ENCODE measurements at regions not wholly inside any gene's neighbourhood (a gene's known extent, or its start where the extent isn't known, plus 50 kb on each side); places are given as distances from the start of the nearest gene placed in this dataset.

GRCh38 chr16:65644821-65645220 is 523.0 kb upstream of the CDH11 start:
- DNase-seq = no peak

- no peak for DNase-seq
These were observed 520.0 kb upstream of the CDH11 start for GRCh38 chr16:65641762-65642289.

GRCh38 chr16:65641049-65641761 is 519.3 kb upstream of the CDH11 start:
- DNase-seq = no peak

GRCh38 chr16:65634833-65635232 is 513.0 kb upstream of the CDH11 start:
- no peak for DNase-seq

GRCh38 chr16:65634291-65634690 is 512.4 kb upstream of the CDH11 start:
- no peak for DNase-seq

GRCh38 chr16:65624666-65625065 is 502.8 kb upstream of the CDH11 start:
- no peak for DNase-seq

GRCh38 chr16:65624229-65624628 is 502.4 kb upstream of the CDH11 start:
- no peak for DNase-seq

- no peak for DNase-seq
These were observed 501.0 kb upstream of the CDH11 start for GRCh38 chr16:65622871-65623270.

- no peak for DNase-seq
These were observed 500.3 kb upstream of the CDH11 start for GRCh38 chr16:65622151-65622550.

GRCh38 chr16:65621640-65622039 is 499.8 kb upstream of the CDH11 start:
- DNase-seq = no peak

GRCh38 chr16:65619606-65620005 is 497.7 kb upstream of the CDH11 start:
- no peak for DNase-seq

GRCh38 chr16:65618931-65619330 is 497.1 kb upstream of the CDH11 start:
- no peak for DNase-seq

GRCh38 chr16:65618333-65618732 is 496.5 kb upstream of the CDH11 start:
- DNase-seq = no peak

- DNase-seq = no peak
These were observed 495.6 kb upstream of the CDH11 start for GRCh38 chr16:65617421-65617820.

- no peak for DNase-seq
These were observed 486.6 kb upstream of the CDH11 start for GRCh38 chr16:65608455-65608854.

- no peak for DNase-seq
These were observed 482.9 kb upstream of the CDH11 start for GRCh38 chr16:65604771-65605170.

GRCh38 chr16:65601781-65602180 is 479.9 kb upstream of the CDH11 start:
- DNase-seq = no peak

- no peak for DNase-seq
These were observed 478.8 kb upstream of the CDH11 start for GRCh38 chr16:65600629-65601028.

GRCh38 chr16:65600046-65600445 is 478.2 kb upstream of the CDH11 start:
- DNase-seq = no peak

- DNase-seq = no peak
These were observed 476.8 kb upstream of the CDH11 start for GRCh38 chr16:65598621-65599020.

GRCh38 chr16:65583498-65583897 is 461.6 kb upstream of the CDH11 start:
- no peak for DNase-seq

- DNase-seq = no peak
These were observed 457.2 kb upstream of the CDH11 start for GRCh38 chr16:65579050-65579449.

- no peak for DNase-seq
These were observed 454.8 kb upstream of the CDH11 start for GRCh38 chr16:65576631-65577030.

GRCh38 chr16:65576139-65576538 is 454.3 kb upstream of the CDH11 start:
- DNase-seq = no peak

GRCh38 chr16:65574326-65574966 is 452.6 kb upstream of the CDH11 start:
- no peak for DNase-seq
